ENCODE measurements at regions not wholly inside any gene's neighbourhood (a gene's known extent, or its start where the extent isn't known, plus 50 kb on each side); places are given as distances from the start of the nearest gene placed in this dataset.

- Histone ChIP-seq H3K4me3 (no peak overlapping the region), H3K27me3 (no peaks in the 10 kb centered on the region), H3K36me3 (no peaks in the 10 kb centered on the region), H3K4me1 (no peaks in the 10 kb centered on the region), H3K27ac (no peak overlapping the region), H3K9me3 (no peaks in the 10 kb centered on the region)
- no peak for TF ChIP-seq POLR2A (IDR thresholded peaks at IDR 0.05)
- no peak for DNase-seq (ENCODE audit: low spot score in 2 of 2)
- WGBS, 2 donors, result 83 to 88% methylated on average over 2 of the region's 2 CpGs
Observed at GRCh38 chr1:157247005-157247763, 109.0 kb upstream of the ETV3 start.

DNA sequence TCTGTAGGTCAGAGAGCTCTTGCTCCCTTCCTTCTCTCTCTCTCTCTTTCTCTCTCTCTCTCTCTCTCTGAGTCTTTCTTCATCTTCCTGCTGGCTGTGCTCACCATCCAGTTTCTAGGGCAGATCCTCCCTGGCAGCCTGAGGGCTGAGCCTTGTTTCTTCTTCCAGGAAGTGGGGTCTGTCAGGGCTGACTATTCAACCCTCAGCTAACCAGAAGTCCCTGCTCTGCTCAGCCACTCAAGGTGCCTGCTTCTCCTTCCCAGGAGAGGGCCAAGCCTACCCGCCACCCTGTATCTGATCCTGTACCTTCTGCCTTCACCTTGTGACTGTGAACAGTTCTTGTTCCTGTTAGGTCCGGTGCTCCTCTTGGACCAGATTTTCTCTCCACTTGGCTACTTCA lies 107.6 kb upstream of the ETV3 start:
- H3K9me3 ChIP-seq, result no peaks in the 10 kb centered on the region
- DNase-seq (ENCODE audit: low spot score in 2 of 2), result no peak
- no peak overlapping the region for H3K27ac ChIP-seq
- no peaks in the 10 kb centered on the region for H3K27me3 ChIP-seq
- TF ChIP-seq, protein P1, sequence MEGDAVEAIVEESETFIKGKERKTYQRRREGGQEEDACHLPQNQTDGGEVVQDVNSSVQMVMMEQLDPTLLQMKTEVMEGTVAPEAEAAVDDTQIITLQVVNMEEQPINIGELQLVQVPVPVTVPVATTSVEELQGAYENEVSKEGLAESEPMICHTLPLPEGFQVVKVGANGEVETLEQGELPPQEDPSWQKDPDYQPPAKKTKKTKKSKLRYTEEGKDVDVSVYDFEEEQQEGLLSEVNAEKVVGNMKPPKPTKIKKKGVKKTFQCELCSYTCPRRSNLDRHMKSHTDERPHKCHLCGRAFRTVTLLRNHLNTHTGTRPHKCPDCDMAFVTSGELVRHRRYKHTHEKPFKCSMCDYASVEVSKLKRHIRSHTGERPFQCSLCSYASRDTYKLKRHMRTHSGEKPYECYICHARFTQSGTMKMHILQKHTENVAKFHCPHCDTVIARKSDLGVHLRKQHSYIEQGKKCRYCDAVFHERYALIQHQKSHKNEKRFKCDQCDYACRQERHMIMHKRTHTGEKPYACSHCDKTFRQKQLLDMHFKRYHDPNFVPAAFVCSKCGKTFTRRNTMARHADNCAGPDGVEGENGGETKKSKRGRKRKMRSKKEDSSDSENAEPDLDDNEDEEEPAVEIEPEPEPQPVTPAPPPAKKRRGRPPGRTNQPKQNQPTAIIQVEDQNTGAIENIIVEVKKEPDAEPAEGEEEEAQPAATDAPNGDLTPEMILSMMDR (IDR thresholded peaks at IDR 0.05), result no peak
- no peak for TF ChIP-seq POLR2A (IDR thresholded peaks at IDR 0.05)
- no peak for TF ChIP-seq EP300 (IDR thresholded peaks at IDR 0.05)
- no peak overlapping the region for H3K4me3 ChIP-seq
- H3K36me3 ChIP-seq, result no peaks in the 10 kb centered on the region
- WGBS, 2 donors, result 88 to 96% methylated on average over 2 of the region's 2 CpGs
- H3K4me1 ChIP-seq, result no peaks in the 10 kb centered on the region

- DNase-seq (ENCODE audit: low spot score in 2 of 2), result no peak
- TF ChIP-seq EP300 (IDR thresholded peaks at IDR 0.05) (no peak), POLR2A (IDR thresholded peaks at IDR 0.05) (no peak)
- TF ChIP-seq, protein P1 (IDR thresholded peaks at IDR 0.05), result no peak
- Histone ChIP-seq H3K4me1 (no peaks in the 10 kb centered on the region), H3K36me3 (no peaks in the 10 kb centered on the region), H3K27ac (no peak overlapping the region), H3K27me3 (no peaks in the 10 kb centered on the region), H3K9me3 (no peaks in the 10 kb centered on the region), H3K4me3 (no peak overlapping the region)
- 80% methylated on average over 2 of the region's 2 CpGs for WGBS, 2 donors
Observed at GRCh38 chr1:157241185-157241538, 103.0 kb upstream of the ETV3 start.

DNA sequence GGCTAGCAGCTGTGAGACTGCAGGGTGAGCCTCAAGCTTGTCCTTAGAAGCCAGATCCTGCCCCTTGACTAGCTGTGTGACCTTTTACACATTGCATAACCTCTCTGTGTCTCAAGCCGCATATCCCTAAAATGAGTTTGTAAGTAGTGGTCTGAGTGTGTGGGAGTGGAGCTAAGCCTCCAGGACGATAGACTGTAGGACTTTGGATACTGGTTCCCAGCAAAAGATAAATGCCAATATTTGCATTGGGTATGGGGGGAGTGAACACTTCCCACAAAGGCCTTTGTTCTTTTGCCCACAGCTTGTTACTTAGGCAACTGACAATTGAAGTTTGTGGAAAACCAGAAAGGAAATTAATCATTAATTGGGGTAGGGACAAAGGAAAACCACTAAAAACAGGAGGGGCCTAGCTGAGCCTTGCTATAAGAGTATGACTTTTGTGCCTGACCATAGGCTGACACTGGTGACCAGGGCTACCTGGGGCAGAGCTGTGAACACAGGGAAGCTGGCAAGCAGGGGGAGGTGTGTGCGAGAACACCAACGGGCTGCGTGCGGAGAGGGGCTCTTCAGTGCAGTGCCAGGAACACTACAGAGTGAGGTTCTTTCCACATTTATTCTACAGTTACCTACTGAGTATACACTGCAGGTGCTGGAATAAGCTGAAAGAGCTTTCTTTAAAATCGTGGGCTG lies 102.4 kb upstream of the ETV3 start:
- Histone ChIP-seq H3K4me3 (no peak overlapping the region), H3K9me3 (no peaks in the 10 kb centered on the region), H3K27me3 (no peaks in the 10 kb centered on the region), H3K27ac (no peak overlapping the region), H3K36me3 (no peaks in the 10 kb centered on the region), H3K4me1 (no peaks in the 10 kb centered on the region)
- WGBS, 2 donors, result 57 to 58% methylated on average over 7 of the region's 7 CpGs
- DNase-seq (ENCODE audit: low spot score in 2 of 2), result no peak
- TF ChIP-seq EP300 (IDR thresholded peaks at IDR 0.05) (no peak), POLR2A (IDR thresholded peaks at IDR 0.05) (no peak)
- TF ChIP-seq, protein P1 (IDR thresholded peaks at IDR 0.05), result no peak

- TF ChIP-seq, protein P1 (IDR thresholded peaks at IDR 0.05), result no peak
- no peak for TF ChIP-seq EP300 (IDR thresholded peaks at IDR 0.05)
- TF ChIP-seq POLR2A (IDR thresholded peaks at IDR 0.05), result no peak
- no peak for DNase-seq (ENCODE audit: low spot score in 2 of 2)
- Histone ChIP-seq H3K27me3 (no peaks in the 10 kb centered on the region), H3K4me1 (no peaks in the 10 kb centered on the region), H3K36me3 (no peaks in the 10 kb centered on the region), H3K27ac (no peak overlapping the region), H3K9me3 (no peaks in the 10 kb centered on the region), H3K4me3 (no peak overlapping the region)
Observed at GRCh38 chr1:157239936-157240335, 101.7 kb upstream of the ETV3 start.

Measured in tibial nerve (tissue), 4 donors.